ENCODE measurements at regions not wholly inside any gene's neighbourhood (a gene's known extent, or its start where the extent isn't known, plus 50 kb on each side); places are given as distances from the start of the nearest gene placed in this dataset.

GRCh38 chr4:24451870-24452269, 132.5 kb downstream of the DHX15 start:
- H2BK20ac ChIP-seq (ENCODE audit: low read length): no peak overlapping the region
- no peak overlapping the region for H4K91ac ChIP-seq (replicated peaks; ENCODE audit: insufficient read length, low read length)
- no peak overlapping the region for H4K8ac ChIP-seq (ENCODE audit: extremely low read depth, insufficient read depth, low read length)
- no peak overlapping the region for H3K56ac ChIP-seq (replicated peaks; ENCODE audit: insufficient read length, low read depth, low read length)
- TF ChIP-seq ZNF274 (IDR thresholded peaks at IDR 0.05; ENCODE audit: borderline replicate concordance, extremely low read depth, low read length) (no peak), SP1 (IDR thresholded peaks at IDR 0.05; ENCODE audit: low read depth, low read length) (no peak), SUZ12 (IDR thresholded peaks at IDR 0.05; ENCODE audit: low read length) (no peak), SIN3A (conservative IDR thresholded peaks at IDR 0.05 in 1 of 2, IDR thresholded peaks at IDR 0.05 in 1 of 2; ENCODE audit: low read depth in 1 of 2, low read length in 2 of 2) (no peak), MAFK (IDR thresholded peaks at IDR 0.05; ENCODE audit: low read depth, low read length) (no peak)
- H3K27ac ChIP-seq (ENCODE audit: low read depth, low read length): no peak overlapping the region
- H3K4me2 ChIP-seq (ENCODE audit: insufficient read depth in 1 of 2, low read depth in 2 of 2, low read length in 2 of 2): no peak overlapping the region
- no peak overlapping the region for H4K5ac ChIP-seq (ENCODE audit: insufficient read length, low read depth, low read length)
- no peak overlapping the region for H3K4ac ChIP-seq (replicated peaks; ENCODE audit: insufficient read length, low read depth, low read length)
- no peak overlapping the region for H2AFZ ChIP-seq (ENCODE audit: low read length)
- no peak overlapping the region for H3K18ac ChIP-seq (ENCODE audit: extremely low read depth, low read length)
- H2BK15ac ChIP-seq (ENCODE audit: low read length): no peak overlapping the region
- ChIA-PET CTCF (ENCODE audit: partially characterized antibody) (no interaction called here), POLR2A (ENCODE audit: partially characterized antibody) (interaction anchor here (1.9 kb wide), 1 partner anchor 16 kb away, joined by 5 read pairs; no protein-coding TSS in a partner anchor)
- H3K4me1 ChIP-seq (replicated peaks in 1 of 4; ENCODE audit: control insufficient read depth in 3 of 4, insufficient read depth in 4 of 4, low read length in 3 of 4): no peaks in the 10 kb centered on the region; a peak in 1 of 7 replicates
- no peaks in the 10 kb centered on the region; a peak in 1 of 7 replicates for H3K27me3 ChIP-seq (replicated peaks in 1 of 4; ENCODE audit: control insufficient read depth in 3 of 4, extremely low read depth in 1 of 4, insufficient read depth in 3 of 4, low read length in 3 of 4)
- no peaks in the 10 kb centered on the region for H3K23me2 ChIP-seq (ENCODE audit: low read depth, low read length)
- no peaks in the 10 kb centered on the region for H3K79me1 ChIP-seq (ENCODE audit: low read depth, low read length)
- H2BK120ac ChIP-seq (replicated peaks; ENCODE audit: low read depth, low read length): no peak overlapping the region
- FAIRE-seq (no peak), DNase-seq (ENCODE audit: low read depth in 1 of 2, low spot score in 2 of 2) (no peak)
- H2BK5ac ChIP-seq (ENCODE audit: low read depth, low read length): no peak overlapping the region
- H3K9ac ChIP-seq (replicated peaks in 1 of 4; ENCODE audit: extremely low read depth in 1 of 4, low read depth in 3 of 4, low read length in 3 of 4): no peak overlapping the region
- no peak overlapping the region for H3K23ac ChIP-seq (ENCODE audit: insufficient read length)
- H4K20me1 ChIP-seq (replicated peaks in 1 of 2; ENCODE audit: control insufficient read depth in 1 of 2, insufficient read depth in 2 of 2, low read length in 2 of 2): no peaks in the 10 kb centered on the region
- no peak overlapping the region for H3K4me3 ChIP-seq (ENCODE audit: extremely low read depth in 1 of 4, insufficient read depth in 2 of 4, low read depth in 3 of 4, low read length in 4 of 4)
- no peak overlapping the region for H2BK12ac ChIP-seq (ENCODE audit: low read depth, low read length)
- no peak overlapping the region for H3K14ac ChIP-seq (ENCODE audit: insufficient read length)
- WGBS, 2 experiments (ENCODE audit: extremely low coverage in 1 of 2, insufficient coverage in 1 of 2, insufficient read length in 1 of 2, insufficient replicate concordance in 2 of 2, low coverage in 1 of 2, low lambda C conversion rate in 2 of 2, missing lambda C conversion rate in 1 of 2): 93% methylated on average over 2 of the region's 2 CpGs; no CpG with 5 or more reads in 1 of the 2 experiments
- H2AK5ac ChIP-seq (ENCODE audit: low read depth, low read length): no peak overlapping the region
- no peaks in the 10 kb centered on the region for H3K9me3 ChIP-seq (ENCODE audit: insufficient read depth in 2 of 2, low read depth in 1 of 2, low read length in 1 of 2)
- no peaks in the 10 kb centered on the region for H3K36me3 ChIP-seq (ENCODE audit: control insufficient read depth in 2 of 4, insufficient read depth in 4 of 4, low read length in 3 of 4)
- no peaks in the 10 kb centered on the region for H3K79me2 ChIP-seq (ENCODE audit: control insufficient read depth in 1 of 2, insufficient read depth in 2 of 2, low read length in 2 of 2)
